HFF-Myc (cell line): ENCODE measurements at regions not wholly inside any gene's neighbourhood (a gene's known extent, or its start where the extent isn't known, plus 50 kb on each side); places are given as distances from the start of the nearest gene placed in this dataset.

Source experiments
- DNase-seq: peaks from one replicate; pipeline ENCODE4 v3.0.0-alpha.2; 2011; ENCODE audit warnings: low read depth; ENCODE audit errors: extremely low read depth
- H3K4me3 ChIP-seq: replicated peaks from 2 replicates; pipeline ENCODE4 v1.5.1; 2011; ENCODE audit warnings: low read depth, mild to moderate bottlenecking, control low read depth, low read length
- CTCF ChIP-seq: IDR thresholded peaks from 2 replicates; pipeline ENCODE4 v1.5.1; 2012; ENCODE audit warnings: mild to moderate bottlenecking, low read depth, low read length, control low read depth; ENCODE audit errors: missing control alignments

GRCh38 chr19:34120846-34121639 lies 51.3 kb upstream of the LSM14A start:
- TF ChIP-seq CTCF = peak; percentile 85

More at GRCh38 chr19:34120846-34121639, 51.3 kb upstream of the LSM14A start:
- DNase-seq = no peak
- no peak overlapping the region for H3K4me3 ChIP-seq
